CD4-positive, CD25-positive, alpha-beta regulatory T cell (primary cell): ENCODE measurements at regions not wholly inside any gene's neighbourhood (a gene's known extent, or its start where the extent isn't known, plus 50 kb on each side); places are given as distances from the start of the nearest gene placed in this dataset.

Experiments used
- ATAC-seq, 2 donors: fragments of 150-1000 bp; cut with Tn5 transposase; one replicate each; pipeline ENCODE4 v1.10.0; 2021; ENCODE audit warnings: low read depth in 2 of 2, moderate number of reproducible peaks in 2 of 2, moderate library complexity in 1 of 2
- DNase-seq, 3 donors: peaks; one replicate each; pipeline versions ENCODE4 v3.0.0 to v3.0.0-alpha.2; 2012 to 2022; ENCODE audit warnings: mixed read lengths in 1 of 3
- H3K27ac ChIP-seq: one replicate; pipeline ENCODE4 v1.7.0; 2013; ENCODE audit warnings: mild to moderate bottlenecking, low read length; ENCODE audit not compliant: insufficient read depth, poor library complexity, severe bottlenecking
- H3K27me3 ChIP-seq: one replicate; pipeline ENCODE4 v1.7.0; 2013; ENCODE audit warnings: low read length; ENCODE audit not compliant: control insufficient read depth, insufficient read depth
- H3K36me3 ChIP-seq: one replicate; pipeline ENCODE4 v1.7.0; 2013; ENCODE audit warnings: mild to moderate bottlenecking, low read length, moderate library complexity; ENCODE audit not compliant: control insufficient read depth, insufficient read depth
- H3K4me1 ChIP-seq: 2 replicates; pipeline ENCODE4 v1.7.0; 2013; ENCODE audit warnings: mild to moderate bottlenecking, low read length; ENCODE audit not compliant: insufficient read depth, control insufficient read depth, poor library complexity, severe bottlenecking
- H3K4me3 ChIP-seq: one replicate; pipeline ENCODE4 v1.7.0; 2013; ENCODE audit warnings: low read depth, mild to moderate bottlenecking, low read length, moderate library complexity
- H3K9me3 ChIP-seq, 2 experiments: 1 replicate in 1 of 2; 2 replicates in 1 of 2; pipeline ENCODE4 v1.7.0; 2013; ENCODE audit warnings: low read length in 2 of 2, mild to moderate bottlenecking in 1 of 2, moderate library complexity in 1 of 2; ENCODE audit not compliant: control insufficient read depth in 2 of 2
- H3K27ac Mint-ChIP-seq, 3 donors: one replicate each; pipeline ENCODE4 v1.8.0; 2020 to 2022; ENCODE audit warnings: mild to moderate bottlenecking in 3 of 3, mixed read lengths in 3 of 3, moderate library complexity in 2 of 3
- H3K27me3 Mint-ChIP-seq: one replicate; pipeline ENCODE4 v1.8.0; 2022; ENCODE audit warnings: mild to moderate bottlenecking, mixed read lengths
- H3K36me3 Mint-ChIP-seq: one replicate; pipeline ENCODE4 v1.8.0; 2020; ENCODE audit warnings: mixed read lengths
- H3K4me1 Mint-ChIP-seq, 4 donors: one replicate each; pipeline ENCODE4 v1.8.0; 2020 to 2022; ENCODE audit warnings: mixed read lengths in 4 of 4, mild to moderate bottlenecking in 1 of 4
- H3K4me3 Mint-ChIP-seq, 4 donors: one replicate each; pipeline ENCODE4 v1.8.0; 2020 to 2022; ENCODE audit warnings: mild to moderate bottlenecking in 4 of 4, mixed read lengths in 4 of 4, moderate library complexity in 3 of 4
- H3K9me3 Mint-ChIP-seq, 7 donors: one replicate each; pipeline ENCODE4 v1.8.0; 2020 to 2022; ENCODE audit warnings: mixed read lengths in 7 of 7, mild to moderate bottlenecking in 3 of 7, moderate library complexity in 2 of 7

DNA sequence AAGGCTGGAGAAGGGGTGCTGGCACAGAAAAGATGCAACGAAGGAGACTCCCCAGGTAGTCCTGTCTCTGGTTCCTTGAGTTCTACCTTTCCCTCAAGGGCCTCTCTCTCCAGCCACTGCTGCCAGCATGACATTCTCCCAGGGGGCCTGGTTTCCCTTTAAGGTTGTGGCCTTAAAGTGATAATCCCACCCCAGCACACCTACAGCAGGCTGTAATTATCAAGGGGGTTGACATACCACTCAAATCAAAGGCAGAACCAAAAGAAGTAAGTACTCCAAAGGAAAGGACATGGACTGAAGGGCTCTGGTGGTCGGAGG, 84.7 kb upstream of the KCNK12 start:
- H3K4me3 ChIP-seq = no peak overlapping the region
- Mint-ChIP-seq H3K4me1 (no peaks in the 10 kb centered on the region), H3K9me3 (peaks cover 0 to 1% (median 0%) of the 10 kb centered on the region in 7 donors), H3K36me3 (no peaks in the 10 kb centered on the region), H3K27ac (no peak overlapping the region), H3K27me3 (no peaks in the 10 kb centered on the region), H3K4me3 (no peak overlapping the region)
- H3K36me3 ChIP-seq = no peaks in the 10 kb centered on the region
- no peaks in the 10 kb centered on the region for H3K9me3 ChIP-seq
- H3K4me1 ChIP-seq = no peaks in the 10 kb centered on the region
- ATAC-seq (no peak), DNase-seq (no peak)
- H3K27me3 ChIP-seq = no peaks in the 10 kb centered on the region
- no peak overlapping the region for H3K27ac ChIP-seq

DNA sequence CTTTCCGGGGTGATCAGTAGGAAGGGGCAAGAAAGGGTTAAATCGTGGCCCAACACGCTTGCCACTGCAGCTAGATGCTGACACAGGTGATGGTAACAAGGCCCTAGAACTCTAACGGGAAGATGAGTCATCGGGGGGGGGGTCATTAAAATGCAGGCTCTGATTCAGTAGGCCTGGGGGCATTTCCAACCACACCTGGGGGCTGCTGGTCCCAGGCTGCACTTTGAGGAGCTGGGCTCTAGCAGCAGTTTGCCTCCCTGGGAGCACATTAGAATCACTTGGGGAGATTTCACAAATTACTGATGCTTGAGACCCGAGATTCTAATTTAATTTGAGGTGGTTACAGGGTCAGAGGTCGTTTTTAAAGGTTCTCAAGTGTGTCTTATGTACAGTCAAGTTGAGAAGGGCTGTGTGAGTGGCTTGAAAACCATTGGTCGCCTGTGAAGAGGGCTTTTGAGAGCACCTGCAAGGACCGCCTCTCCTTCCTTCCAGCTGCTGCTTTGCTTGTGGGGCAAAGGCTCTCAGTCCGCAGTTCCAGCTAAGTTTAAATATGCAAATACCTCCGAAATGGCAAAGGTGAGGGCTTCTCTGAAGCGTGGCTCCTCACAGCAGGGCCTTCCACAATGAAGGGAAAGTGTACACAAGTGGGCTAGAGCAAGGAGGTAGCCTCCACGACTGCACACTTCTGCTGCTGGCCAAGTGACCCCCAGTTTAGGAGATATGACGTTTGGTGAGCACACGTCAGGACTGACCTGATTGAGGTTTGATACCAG, 84.2 kb upstream of the KCNK12 start:
- no peak overlapping the region for H3K4me3 ChIP-seq
- no peak overlapping the region for H3K4me3 Mint-ChIP-seq
- H3K4me1 Mint-ChIP-seq = no peaks in the 10 kb centered on the region
- H3K27ac ChIP-seq = no peak overlapping the region
- H3K9me3 Mint-ChIP-seq = peaks cover 0 to 1% (median 0%) of the 10 kb centered on the region in 7 donors
- H3K27me3 Mint-ChIP-seq = no peaks in the 10 kb centered on the region
- DNase-seq (no peak), ATAC-seq (no peak)
- no peaks in the 10 kb centered on the region for H3K36me3 Mint-ChIP-seq
- no peaks in the 10 kb centered on the region for H3K9me3 ChIP-seq
- H3K36me3 ChIP-seq = no peaks in the 10 kb centered on the region
- no peaks in the 10 kb centered on the region for H3K4me1 ChIP-seq
- no peaks in the 10 kb centered on the region for H3K27me3 ChIP-seq
- H3K27ac Mint-ChIP-seq = no peak overlapping the region

- no peaks in the 10 kb centered on the region for H3K36me3 Mint-ChIP-seq
- H3K4me3 Mint-ChIP-seq = no peak overlapping the region
- no peaks in the 10 kb centered on the region for H3K27me3 ChIP-seq
- no peaks in the 10 kb centered on the region for H3K4me1 ChIP-seq
- H3K4me3 ChIP-seq = no peak overlapping the region
- no peaks in the 10 kb centered on the region for H3K36me3 ChIP-seq
- no peak overlapping the region for H3K27ac ChIP-seq
- H3K4me1 Mint-ChIP-seq = no peaks in the 10 kb centered on the region
- no peak for DNase-seq
- no peak overlapping the region for H3K27ac Mint-ChIP-seq
- peaks cover 0 to 1% (median 0%) of the 10 kb centered on the region in 7 donors for H3K9me3 Mint-ChIP-seq
- H3K27me3 Mint-ChIP-seq = no peaks in the 10 kb centered on the region
- H3K9me3 ChIP-seq = no peaks in the 10 kb centered on the region
- no peak for ATAC-seq
Measured at GRCh38 chr2:47653902-47654789, 83.4 kb upstream of the KCNK12 start.

GRCh38 chr2:47653036-47653435, 82.3 kb upstream of the KCNK12 start:
- H3K27me3 Mint-ChIP-seq = no peaks in the 10 kb centered on the region

GRCh38 chr2:47652061-47652690, 81.4 kb upstream of the KCNK12 start:
- H3K4me1 Mint-ChIP-seq = no peaks in the 10 kb centered on the region
- Histone ChIP-seq H3K36me3 (no peaks in the 10 kb centered on the region), H3K9me3 (no peaks in the 10 kb centered on the region), H3K4me1 (no peaks in the 10 kb centered on the region), H3K4me3 (no peak overlapping the region), H3K27ac (no peak overlapping the region), H3K27me3 (no peaks in the 10 kb centered on the region)
- H3K36me3 Mint-ChIP-seq = no peaks in the 10 kb centered on the region
- DNase-seq = no peak
- peaks cover 0 to 4% (median 0%) of the 10 kb centered on the region in 7 donors for H3K9me3 Mint-ChIP-seq
- no peak overlapping the region for H3K27ac Mint-ChIP-seq
- no peaks in the 10 kb centered on the region for H3K27me3 Mint-ChIP-seq
- H3K4me3 Mint-ChIP-seq = no peak overlapping the region
- ATAC-seq = no peak

More at GRCh38 chr2:47653036-47653435, 82.3 kb upstream of the KCNK12 start:
- Histone ChIP-seq H3K9me3 (no peaks in the 10 kb centered on the region), H3K4me1 (no peaks in the 10 kb centered on the region), H3K27me3 (no peaks in the 10 kb centered on the region), H3K4me3 (no peak overlapping the region), H3K36me3 (no peaks in the 10 kb centered on the region), H3K27ac (no peak overlapping the region)
- Mint-ChIP-seq H3K27ac (no peak overlapping the region), H3K9me3 (peaks cover 0 to 1% (median 0%) of the 10 kb centered on the region in 7 donors), H3K4me3 (no peak overlapping the region), H3K4me1 (no peaks in the 10 kb centered on the region), H3K36me3 (no peaks in the 10 kb centered on the region)
- ATAC-seq (no peak), DNase-seq (no peak)

DNA sequence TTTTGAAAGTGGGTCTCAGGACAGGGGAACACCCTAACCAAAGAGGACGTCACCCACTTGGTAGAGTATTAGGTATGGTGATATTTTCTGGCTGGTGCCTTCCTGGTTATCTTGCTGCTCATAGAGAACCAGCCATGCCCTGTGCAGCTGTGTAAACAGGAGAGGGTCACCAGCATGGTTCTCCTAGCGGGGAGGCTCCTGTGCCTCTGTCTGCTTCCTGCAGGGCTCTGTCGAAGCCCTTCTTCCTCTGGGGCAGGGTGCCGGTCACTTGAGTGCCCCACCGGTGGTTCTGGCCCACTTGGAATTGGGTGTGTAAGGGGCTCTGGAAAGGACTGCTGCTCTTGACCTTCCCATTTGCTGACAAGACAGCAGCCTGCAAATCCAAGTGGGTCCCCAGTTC, 80.5 kb upstream of the KCNK12 start:
- no peak overlapping the region for H3K4me3 Mint-ChIP-seq
- H3K36me3 ChIP-seq = no peaks in the 10 kb centered on the region
- H3K9me3 Mint-ChIP-seq = peaks cover 0 to 4% (median 0%) of the 10 kb centered on the region in 7 donors
- no peak overlapping the region for H3K27ac ChIP-seq
- H3K36me3 Mint-ChIP-seq = no peaks in the 10 kb centered on the region
- H3K27me3 ChIP-seq = no peaks in the 10 kb centered on the region
- ATAC-seq (no peak), DNase-seq (no peak)
- H3K27me3 Mint-ChIP-seq = no peaks in the 10 kb centered on the region
- H3K27ac Mint-ChIP-seq = no peak overlapping the region
- no peak overlapping the region for H3K4me3 ChIP-seq
- H3K4me1 ChIP-seq = no peaks in the 10 kb centered on the region
- no peaks in the 10 kb centered on the region for H3K9me3 ChIP-seq
- no peaks in the 10 kb centered on the region for H3K4me1 Mint-ChIP-seq

GRCh38 chr2:47650001-47650535, 79.3 kb upstream of the KCNK12 start:
- H3K4me3 ChIP-seq = no peak overlapping the region
- H3K9me3 ChIP-seq = no peaks in the 10 kb centered on the region
- no peaks in the 10 kb centered on the region for H3K4me1 Mint-ChIP-seq
- no peaks in the 10 kb centered on the region for H3K36me3 Mint-ChIP-seq
- H3K27ac Mint-ChIP-seq = no peak overlapping the region
- H3K4me1 ChIP-seq = no peaks in the 10 kb centered on the region
- no peak overlapping the region for H3K27ac ChIP-seq
- H3K9me3 Mint-ChIP-seq = peaks cover 0 to 4% (median 0%) of the 10 kb centered on the region in 7 donors
- H3K27me3 Mint-ChIP-seq = no peaks in the 10 kb centered on the region
- no peaks in the 10 kb centered on the region for H3K27me3 ChIP-seq
- H3K4me3 Mint-ChIP-seq = no peak overlapping the region
- ATAC-seq = no peak
- H3K36me3 ChIP-seq = no peaks in the 10 kb centered on the region
- DNase-seq = no peak
